ENCODE measurements at regions not wholly inside any gene's neighbourhood (a gene's known extent, or its start where the extent isn't known, plus 50 kb on each side); places are given as distances from the start of the nearest gene placed in this dataset.
"Not testable (repeated sequence)": the region's sequence is repeated elsewhere in the genome, so short reads cannot be mapped to it uniquely, and the experiment has no call there.

GRCh38 chr18:51248685-51249084, 51.2 kb upstream of the MEX3C start:
- no peak for DNase-seq (ENCODE audit: low spot score)

- no peak for DNase-seq (ENCODE audit: low spot score)
Measured at GRCh38 chr18:51250006-51250405, 52.5 kb upstream of the MEX3C start.

- no peak for DNase-seq (ENCODE audit: low spot score)
Measured at GRCh38 chr18:51250458-51251024, 53.1 kb upstream of the MEX3C start.

DNA sequence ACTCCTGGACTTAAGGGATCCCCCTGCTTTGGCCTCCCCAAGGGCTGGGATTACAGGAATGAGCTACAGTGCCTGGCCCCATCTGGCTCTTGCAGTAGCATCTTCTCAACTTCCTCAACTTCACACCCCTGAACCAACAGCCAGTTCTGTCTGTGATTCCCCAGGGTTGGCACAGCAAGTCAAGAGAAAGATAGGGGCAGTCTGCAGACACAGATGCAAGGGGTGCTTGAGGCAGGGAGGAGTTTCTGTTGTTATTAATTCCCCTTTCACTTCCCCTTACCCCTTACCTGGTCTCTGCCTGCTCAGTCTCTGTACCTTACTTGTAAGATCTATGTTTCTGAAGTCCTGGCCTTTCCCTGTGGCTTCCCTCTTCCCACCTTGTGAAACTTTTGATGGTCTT, 54.1 kb upstream of the MEX3C start:
- DNase-seq (ENCODE audit: low spot score) = no peak

DNA sequence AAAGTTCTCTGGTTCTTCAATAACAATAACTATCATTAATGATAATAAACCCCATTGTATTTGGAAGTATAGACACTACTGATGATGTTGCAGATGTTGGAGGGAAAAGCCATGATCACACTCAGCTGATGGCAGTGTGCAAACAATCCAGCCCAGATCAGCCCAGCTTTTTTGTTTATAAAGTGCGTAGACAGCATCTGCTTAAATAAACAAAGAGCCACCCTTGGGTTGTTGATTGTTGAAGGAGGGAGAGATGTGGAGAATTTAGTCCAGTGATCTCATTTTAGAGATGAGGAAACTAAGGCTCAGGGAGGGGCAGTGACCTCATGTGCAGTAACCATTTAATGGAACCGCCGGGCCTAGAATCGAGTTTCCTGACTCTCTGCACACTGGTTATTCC, 56.0 kb upstream of the MEX3C start:
- DNase-seq (ENCODE audit: low spot score) = no peak

DNA sequence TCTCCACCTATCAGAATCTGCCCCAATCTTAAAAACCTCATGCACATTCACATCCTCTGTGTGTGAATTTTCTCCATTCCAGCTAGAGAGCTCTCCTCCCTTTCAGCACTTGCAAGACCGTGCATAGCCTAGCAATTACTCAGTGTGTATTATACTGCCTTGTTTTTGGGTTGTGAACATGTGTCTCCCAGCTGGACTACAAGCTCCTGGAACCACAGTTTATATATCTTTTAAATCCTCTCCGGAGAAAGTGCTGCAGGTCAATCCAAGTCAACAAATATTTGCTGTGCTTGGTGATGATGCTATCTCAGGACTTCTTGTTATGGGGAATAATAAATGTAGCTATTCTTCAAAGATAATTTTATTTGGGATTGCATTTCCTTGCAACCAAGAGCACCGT, 58.2 kb upstream of the MEX3C start:
- no peak for DNase-seq (ENCODE audit: low spot score)

GRCh38 chr18:51257150-51257549, 59.7 kb upstream of the MEX3C start:
- DNase-seq (ENCODE audit: low spot score) = no peak

DNA sequence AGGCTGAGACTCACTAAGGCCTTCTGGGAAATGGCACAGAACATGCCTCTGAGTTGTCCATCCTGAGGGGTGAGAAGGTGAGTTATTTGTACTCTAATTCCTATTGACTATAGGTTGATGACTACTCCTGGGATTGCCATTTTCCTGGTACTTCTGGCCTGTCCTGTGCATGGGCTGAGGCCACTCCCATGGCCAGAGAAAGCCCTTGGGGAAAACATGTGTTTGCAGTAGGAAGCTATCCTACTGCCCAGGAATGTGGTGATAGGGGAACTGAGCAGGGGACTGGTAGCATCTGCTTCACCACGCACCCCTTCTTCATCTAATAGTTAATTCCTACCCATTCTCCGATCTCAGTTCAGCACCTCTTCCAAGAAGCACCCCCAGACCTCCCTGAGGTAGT, 62.6 kb upstream of the MEX3C start:
- DNase-seq (ENCODE audit: low spot score) = no peak

DNA sequence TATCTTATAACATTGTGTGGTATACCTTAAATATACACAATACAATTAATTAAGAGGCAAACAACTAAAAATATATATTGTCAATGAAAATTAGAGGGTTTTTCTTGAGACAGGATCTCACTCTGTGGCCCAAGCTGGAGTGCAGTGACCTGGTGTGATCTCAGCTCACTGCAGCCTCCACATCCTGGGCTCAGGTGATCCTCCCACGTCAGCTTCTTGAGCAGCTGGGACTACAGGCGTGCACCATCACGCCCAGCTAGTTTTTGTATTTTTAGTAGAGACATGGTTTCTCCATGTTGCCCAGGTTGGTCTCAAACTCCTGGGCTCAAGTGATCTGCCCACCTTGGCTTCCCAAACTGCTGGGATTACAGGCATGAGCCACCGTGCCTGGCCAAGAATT, 68.6 kb upstream of the MEX3C start:
- DNase-seq (ENCODE audit: low spot score) = not testable (repeated sequence)

GRCh38 chr18:51266773-51267172, 69.3 kb upstream of the MEX3C start:
- DNase-seq (ENCODE audit: low spot score) = no peak

DNA sequence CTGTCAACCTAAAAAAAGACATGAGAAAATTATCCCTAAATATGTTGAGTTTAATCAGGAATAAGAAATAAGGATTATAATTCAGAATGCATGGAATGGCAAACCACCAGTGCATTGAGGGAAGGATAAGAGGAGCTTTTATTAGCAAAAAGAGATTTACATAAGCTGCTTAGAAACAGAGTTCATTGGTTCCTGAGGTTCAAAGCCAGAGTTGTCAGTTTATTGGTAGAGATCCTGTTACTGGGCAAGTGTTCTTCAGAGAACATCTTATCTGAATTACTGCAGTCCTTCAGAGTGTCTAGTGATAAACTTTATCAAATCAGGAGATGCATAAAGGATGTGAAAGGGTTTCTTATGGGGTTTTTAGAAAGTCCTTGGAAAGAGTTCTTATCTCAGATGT, 76.0 kb upstream of the MEX3C start:
- DNase-seq (ENCODE audit: low spot score) = no peak

DNA sequence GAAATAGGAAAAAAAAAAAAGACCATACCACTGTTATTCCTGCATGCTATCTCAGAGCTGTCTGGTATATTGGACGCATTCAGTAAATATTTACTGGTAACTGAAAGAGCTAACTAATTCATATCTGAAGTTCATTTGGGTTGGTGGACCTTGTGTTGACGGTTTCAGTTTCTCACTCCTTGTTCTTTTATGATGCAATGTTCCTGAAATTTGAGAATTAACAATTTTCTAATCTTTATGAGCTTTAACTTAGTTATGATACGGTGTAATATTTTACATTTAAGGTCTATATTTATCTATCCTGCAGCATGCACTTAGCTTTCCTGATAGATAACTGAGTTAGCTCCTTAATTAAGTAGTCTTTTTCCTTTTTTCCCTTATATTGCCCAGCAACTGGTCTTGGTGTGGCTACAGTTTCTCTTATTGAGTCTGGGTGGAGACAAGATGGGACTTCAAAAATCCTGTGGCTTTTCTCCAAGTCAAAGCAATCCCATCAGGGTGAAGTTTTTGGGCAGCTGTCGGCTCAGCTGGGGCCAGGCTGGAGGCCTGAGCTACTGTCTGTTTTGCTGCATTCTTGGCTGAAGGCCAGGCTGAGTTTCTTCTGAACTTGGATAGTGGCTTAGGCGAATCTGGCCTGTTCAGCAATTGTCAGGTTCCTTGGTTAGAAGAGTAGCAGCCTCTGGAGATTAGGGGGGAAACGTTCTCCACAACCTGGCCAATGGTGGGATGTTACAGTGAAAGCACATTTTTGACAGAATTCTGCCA, 78.4 kb upstream of the MEX3C start:
- no peak for DNase-seq (ENCODE audit: low spot score)

GRCh38 chr18:51278045-51278649, 80.7 kb upstream of the MEX3C start:
- DNase-seq (ENCODE audit: low spot score) = peak; percentile 67

DNA sequence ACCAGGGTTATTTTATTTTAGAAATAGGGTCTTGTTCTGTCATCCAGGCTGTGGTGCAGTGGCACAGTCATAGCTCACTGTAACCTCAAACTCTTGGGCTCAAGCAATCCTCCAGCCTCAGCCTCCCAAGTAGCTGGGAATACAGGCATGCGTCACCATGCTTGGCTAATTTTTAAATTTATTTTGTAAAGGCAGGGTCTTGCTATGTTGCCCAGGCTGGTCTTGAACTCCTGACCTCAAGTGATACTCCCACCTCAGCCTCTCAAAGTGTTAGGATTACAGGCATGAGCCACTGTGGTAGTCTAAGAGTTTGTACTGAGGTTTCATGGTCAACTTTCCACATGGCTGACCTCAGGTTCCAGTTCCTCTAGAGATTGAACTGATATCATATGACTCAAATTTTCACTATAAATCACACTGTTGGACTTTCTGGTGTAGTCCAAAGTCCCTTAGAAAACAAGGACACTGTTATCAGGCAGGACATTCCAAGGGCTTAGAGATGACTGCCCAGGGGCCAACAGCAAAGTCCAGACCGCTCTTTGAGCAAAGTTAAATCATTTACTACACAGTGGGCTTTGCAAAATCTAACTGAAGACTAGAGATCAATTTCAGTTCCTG, 82.0 kb upstream of the MEX3C start:
- no peak for DNase-seq (ENCODE audit: low spot score)

DNA sequence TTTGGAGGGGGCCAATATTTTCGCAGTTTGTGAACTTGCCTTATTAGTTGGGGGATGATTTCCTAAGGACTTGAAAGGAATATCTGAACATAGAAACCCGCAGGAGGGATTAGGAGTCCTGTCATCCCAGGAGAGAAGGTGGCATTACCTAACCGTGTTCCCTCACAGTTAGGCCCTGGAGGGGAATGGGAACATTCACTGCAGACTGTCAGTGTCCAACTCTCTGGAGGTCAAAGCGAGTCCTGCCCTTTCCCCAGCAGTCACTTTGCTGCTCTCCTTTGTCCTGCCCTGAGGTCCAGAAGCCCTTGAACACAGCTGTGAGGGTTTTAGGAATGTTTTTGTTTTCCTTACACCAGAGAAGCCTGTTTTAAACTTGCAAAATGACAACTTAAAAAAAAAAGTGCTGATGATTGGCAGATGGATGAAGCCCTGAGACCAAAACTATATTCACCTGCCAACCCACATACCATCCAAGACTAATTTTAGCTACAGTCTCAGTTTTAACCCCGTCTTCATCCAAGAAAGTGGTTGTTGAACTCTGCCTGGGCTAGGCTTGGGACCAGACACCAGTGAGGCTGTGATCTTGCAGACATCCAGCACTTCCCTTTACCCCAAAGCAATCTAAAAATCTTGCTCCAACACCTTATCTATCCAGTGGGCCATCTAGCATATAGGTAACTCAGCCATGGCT, 90.5 kb upstream of the MEX3C start:
- DNase-seq (ENCODE audit: low spot score) = no peak

DNA sequence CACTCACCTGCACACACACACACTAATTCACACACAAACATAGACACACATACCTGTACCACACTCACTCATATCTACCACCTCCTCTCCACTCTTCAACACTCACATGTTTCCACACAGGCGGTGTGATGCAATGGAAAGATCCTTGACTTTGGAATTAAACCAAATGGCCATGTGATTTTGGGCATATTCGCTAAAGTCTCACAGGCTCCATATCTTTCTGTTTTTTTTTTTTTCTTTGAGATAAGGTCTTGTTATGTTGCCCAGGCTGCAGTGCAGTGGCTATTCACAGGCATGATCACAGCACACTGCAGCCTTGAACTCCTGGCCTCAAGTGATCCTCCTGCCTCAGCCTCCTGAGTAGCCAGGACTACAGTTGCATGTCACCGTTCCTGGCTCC, 91.1 kb upstream of the MEX3C start:
- DNase-seq (ENCODE audit: low spot score) = no peak

DNA sequence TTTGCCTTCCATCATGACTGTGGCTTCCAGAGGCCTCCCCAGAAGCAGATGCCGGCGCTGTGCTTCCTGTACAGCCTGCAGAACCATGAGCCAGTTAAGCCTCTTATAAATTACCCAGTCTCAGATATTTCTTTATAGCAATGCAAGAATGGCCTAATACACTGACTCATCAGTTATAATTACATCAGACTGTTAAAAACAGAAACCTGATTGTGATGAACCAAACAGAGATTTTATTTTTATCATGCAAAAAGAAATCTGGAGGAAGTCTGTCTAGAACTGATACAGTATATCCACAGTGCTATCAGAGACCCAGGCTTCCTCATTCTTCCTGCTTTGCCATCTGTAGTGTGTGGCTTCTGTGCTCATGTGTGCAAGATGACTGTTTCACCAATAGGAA, 93.4 kb upstream of the MEX3C start:
- no peak for DNase-seq (ENCODE audit: low spot score)

DNA sequence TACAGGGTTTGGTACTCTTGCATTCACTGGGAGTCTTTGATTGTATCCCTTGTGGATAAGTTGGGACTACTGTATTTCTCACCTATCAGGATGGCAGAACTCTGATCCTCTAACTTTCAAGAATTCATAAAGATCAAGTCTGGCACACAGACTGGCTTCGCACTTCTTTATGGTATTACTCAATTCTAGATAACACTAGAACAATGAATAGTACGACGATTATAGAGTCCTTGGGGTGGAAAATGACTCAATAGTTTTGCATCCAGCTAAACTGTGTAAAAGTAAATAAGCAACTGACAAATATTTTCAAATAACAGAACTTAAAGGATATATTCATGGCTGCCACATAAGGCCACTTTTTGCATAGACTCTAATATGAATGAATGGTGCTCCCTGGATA, 103.4 kb upstream of the MEX3C start:
- no peak for DNase-seq (ENCODE audit: low spot score)

DNA sequence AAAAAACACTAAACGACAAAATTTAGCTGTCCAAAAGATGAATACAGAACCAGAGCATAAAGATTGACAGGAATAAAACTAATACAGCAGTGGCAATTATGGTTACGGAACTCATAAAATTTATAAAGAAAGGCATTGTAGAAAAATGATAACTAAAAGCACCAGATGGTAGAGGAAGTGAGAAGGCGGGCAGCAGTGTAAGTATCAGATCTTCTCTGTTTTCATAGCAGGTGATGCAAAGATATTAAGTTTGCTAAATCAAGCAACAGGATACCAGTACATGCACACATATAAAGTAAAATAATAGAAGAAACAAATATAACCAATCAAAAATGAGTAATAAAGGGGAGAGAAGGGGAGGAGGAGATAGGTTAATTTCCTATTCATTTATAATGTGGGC, 103.9 kb upstream of the MEX3C start:
- DNase-seq (ENCODE audit: low spot score) = no peak

DNA sequence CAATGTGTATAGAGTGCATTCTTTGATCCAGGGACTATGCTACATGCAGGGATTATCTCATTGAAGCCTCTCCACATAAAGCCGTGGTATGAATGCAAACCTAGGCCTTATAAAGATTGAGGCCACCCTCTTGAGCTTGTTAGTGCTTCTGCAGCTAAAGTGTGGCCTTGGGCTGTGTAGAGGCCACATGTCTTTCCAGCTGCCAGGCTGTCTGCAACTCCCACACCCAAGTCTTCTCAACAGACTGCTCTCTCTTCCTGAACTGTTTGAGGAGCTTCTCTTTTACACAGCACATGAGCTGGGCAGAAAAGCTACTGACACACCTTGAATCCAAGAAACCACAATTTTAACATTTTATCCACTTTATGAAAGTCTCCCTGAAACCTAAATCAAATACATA, 119.2 kb upstream of the MEX3C start:
- no peak for DNase-seq (ENCODE audit: low spot score)

DNA sequence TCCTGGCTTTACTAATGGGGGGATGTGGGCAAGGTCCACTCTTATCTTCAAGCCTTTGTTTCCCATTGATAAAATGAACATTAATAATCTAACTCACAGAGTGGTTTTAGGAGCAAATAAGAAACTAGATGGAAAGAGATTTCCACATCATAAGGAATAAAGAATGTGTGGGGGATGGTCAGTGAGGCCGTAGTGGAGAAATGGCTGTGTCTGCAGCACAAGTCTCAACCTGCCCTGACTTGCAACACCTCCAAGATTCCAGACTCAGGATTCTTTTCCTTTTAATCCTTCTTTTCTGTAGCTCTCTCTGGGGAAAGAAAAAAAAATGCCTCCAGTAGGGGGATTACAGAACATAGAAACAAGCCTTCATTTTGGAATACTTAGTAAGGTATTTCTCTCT, 124.2 kb upstream of the MEX3C start:
- DNase-seq (ENCODE audit: low spot score) = no peak

- no peak for DNase-seq (ENCODE audit: low spot score)
Measured at GRCh38 chr18:51323961-51324360, 126.5 kb upstream of the MEX3C start.

GRCh38 chr18:51330148-51330547, 132.7 kb upstream of the MEX3C start:
- no peak for DNase-seq (ENCODE audit: low spot score)

All from globus pallidus (tissue), 1 donor.